ENCODE measurements at regions not wholly inside any gene's neighbourhood (a gene's known extent, or its start where the extent isn't known, plus 50 kb on each side); places are given as distances from the start of the nearest gene placed in this dataset.

- TF ChIP-seq CTCF (IDR thresholded peaks at IDR 0.05; ENCODE audit: low read depth, low read length) = no peak
- no peak for TF ChIP-seq MAX (IDR thresholded peaks at IDR 0.05; ENCODE audit: low read depth, low read length)
- no peak for TF ChIP-seq MYC (IDR thresholded peaks at IDR 0.05; ENCODE audit: low read depth, low read length)
- no peak for TF ChIP-seq POLR2A (IDR thresholded peaks at IDR 0.05; ENCODE audit: extremely low read depth, insufficient read length)
Measured at GRCh38 chr2:6580982-6581381, 284.7 kb downstream of the CMPK2 start.
